GM23338 (cell line): ENCODE measurements at regions not wholly inside any gene's neighbourhood (a gene's known extent, or its start where the extent isn't known, plus 50 kb on each side); places are given as distances from the start of the nearest gene placed in this dataset.

Source experiments
- ATAC-seq: fragments of 200-7000 bp; cut with Tn5 transposase; 3 replicates; pipeline ENCODE4 v1.9.1; 2020
- DNase-seq: peaks from one replicate; pipeline ENCODE4 v3.0.0-alpha.2; 2015; ENCODE audit warnings: low spot score
- H2AFZ ChIP-seq: fragments of 200-600 bp; sonication (generic); 2 replicates; pipeline ENCODE4 v1.8.0; 2016; ENCODE audit warnings: antibody characterized with exemption, mild to moderate bottlenecking, moderate library complexity
- H3F3A ChIP-seq: fragments of 200-600 bp; sonication (generic); replicated peaks from 2 replicates; pipeline ENCODE4 v1.8.0; 2017; ENCODE audit warnings: antibody characterized with exemption, mixed run types, low read depth
- H3K27ac ChIP-seq: fragments of 200-600 bp; sonication (generic); 2 replicates; pipeline ENCODE4 v1.6.1; 2016; ENCODE audit warnings: low read depth
- H3K27me3 ChIP-seq: fragments of 200-600 bp; sonication (generic); 2 replicates; pipeline ENCODE4 v1.8.0; 2016; ENCODE audit warnings: mild to moderate bottlenecking, mixed run types, moderate library complexity; ENCODE audit not compliant: insufficient read depth
- H3K36me3 ChIP-seq: fragments of 200-600 bp; sonication (generic); 2 replicates; pipeline ENCODE4 v1.8.0; 2016; ENCODE audit warnings: mild to moderate bottlenecking; ENCODE audit not compliant: insufficient read depth
- H3K4me1 ChIP-seq: fragments of 200-600 bp; sonication (generic); 2 replicates; pipeline ENCODE4 v1.8.0; 2016; ENCODE audit warnings: mild to moderate bottlenecking, moderate library complexity; ENCODE audit not compliant: insufficient read depth
- H3K4me2 ChIP-seq: fragments of 200-600 bp; sonication (generic); 2 replicates; pipeline ENCODE4 v1.7.1; 2017; ENCODE audit warnings: mixed run types
- H3K4me3 ChIP-seq: fragments of 200-600 bp; sonication (generic); 2 replicates; pipeline ENCODE4 v1.6.1; 2016; ENCODE audit warnings: mixed run types
- H3K79me2 ChIP-seq: fragments of 200-600 bp; sonication (generic); replicated peaks from 2 replicates; pipeline ENCODE4 v1.8.0; 2017; ENCODE audit warnings: mild to moderate bottlenecking; ENCODE audit not compliant: insufficient read depth
- H3K9me2 ChIP-seq: fragments of 200-600 bp; sonication (generic); 2 replicates; pipeline ENCODE4 v1.8.0; 2017; ENCODE audit not compliant: insufficient read depth
- H4K20me1 ChIP-seq: fragments of 200-600 bp; sonication (generic); replicated peaks from 2 replicates; pipeline ENCODE4 v1.8.0; 2017; ENCODE audit warnings: mild to moderate bottlenecking; ENCODE audit not compliant: insufficient read depth
- H3K27ac Mint-ChIP-seq: 2 replicates; pipeline ENCODE4 v1.8.0; 2020; ENCODE audit warnings: inconsistent platforms, mild to moderate bottlenecking, moderate library complexity, mixed read lengths
- H3K27me3 Mint-ChIP-seq: 3 replicates; pipeline ENCODE4 v1.8.0; 2022; ENCODE audit warnings: low read depth, mild to moderate bottlenecking, moderate library complexity, mixed read lengths, inconsistent platforms; ENCODE audit not compliant: insufficient read depth, poor library complexity
- H3K36me3 Mint-ChIP-seq: 3 replicates; pipeline ENCODE4 v1.8.0; 2021; ENCODE audit warnings: low read depth, mild to moderate bottlenecking, inconsistent platforms, moderate library complexity, mixed read lengths
- H3K4me1 Mint-ChIP-seq: 3 replicates; pipeline ENCODE4 v1.8.0; 2020; ENCODE audit warnings: mild to moderate bottlenecking, inconsistent platforms, mixed read lengths
- H3K4me3 Mint-ChIP-seq: 3 replicates; pipeline ENCODE4 v1.8.0; 2021; ENCODE audit warnings: moderate library complexity, mild to moderate bottlenecking, inconsistent platforms, mixed read lengths
- H3K9me3 Mint-ChIP-seq: 3 replicates; pipeline ENCODE4 v1.8.0; 2020; ENCODE audit warnings: moderate library complexity, mild to moderate bottlenecking, inconsistent platforms, mixed read lengths
- CREB1 ChIP-seq: fragments of 250-450 bp; sonication (Bioruptor Pico); IDR thresholded peaks from 2 replicates; pipeline ENCODE4 v1.5.0; 2020; ENCODE audit warnings: low read depth, mild to moderate bottlenecking, moderate library complexity
- ETS1 ChIP-seq: IDR thresholded peaks from 2 replicates; pipeline ENCODE4 v1.6.1; 2016; ENCODE audit warnings: antibody characterized with exemption
- EZH2 ChIP-seq: fragments of 200-600 bp; sonication (generic); IDR thresholded peaks from one replicate; pipeline ENCODE4 v1.8.0; 2017; ENCODE audit warnings: antibody characterized with exemption, mild to moderate bottlenecking, low read depth; ENCODE audit not compliant: unreplicated experiment
- EZH2phosphoT487 ChIP-seq: fragments of 200-600 bp; sonication (generic); IDR thresholded peaks from one replicate; pipeline ENCODE4 v1.8.1; 2018; ENCODE audit warnings: antibody characterized with exemption; ENCODE audit not compliant: unreplicated experiment
- JUNB ChIP-seq: IDR thresholded peaks from one replicate; pipeline ENCODE4 v1.6.1; 2016; ENCODE audit warnings: antibody characterized with exemption; ENCODE audit not compliant: unreplicated experiment
- NANOG ChIP-seq: IDR thresholded peaks from 2 replicates; pipeline ENCODE4 v1.6.1; 2016; ENCODE audit warnings: antibody characterized with exemption, borderline replicate concordance
- POLR2AphosphoS5 ChIP-seq: IDR thresholded peaks from 2 replicates; pipeline ENCODE4 v1.6.1; 2016; ENCODE audit warnings: antibody characterized with exemption, low read depth
- REST ChIP-seq: IDR thresholded peaks from one replicate; pipeline ENCODE4 v1.6.1; 2018; ENCODE audit warnings: antibody characterized with exemption; ENCODE audit not compliant: unreplicated experiment
- STAT1 ChIP-seq: IDR thresholded peaks from one replicate; pipeline ENCODE4 v1.6.1; 2016; ENCODE audit warnings: antibody characterized with exemption; ENCODE audit not compliant: unreplicated experiment
- ZNF114 ChIP-seq: fragments of 250-450 bp; sonication (Bioruptor Pico); IDR thresholded peaks from 2 replicates; pipeline ENCODE4 v1.5.0; 2020; ENCODE audit warnings: mild to moderate bottlenecking, moderate library complexity
- ZNF331 ChIP-seq: fragments of 250-450 bp; sonication (Bioruptor Pico); IDR thresholded peaks from 2 replicates; pipeline ENCODE4 v1.5.0; 2020; ENCODE audit warnings: low read depth, mild to moderate bottlenecking, moderate library complexity
- ZNF462 ChIP-seq: fragments of 250-450 bp; sonication (Bioruptor Pico); IDR thresholded peaks from 2 replicates; pipeline ENCODE4 v1.5.0; 2020; ENCODE audit warnings: mild to moderate bottlenecking, moderate library complexity

DNA sequence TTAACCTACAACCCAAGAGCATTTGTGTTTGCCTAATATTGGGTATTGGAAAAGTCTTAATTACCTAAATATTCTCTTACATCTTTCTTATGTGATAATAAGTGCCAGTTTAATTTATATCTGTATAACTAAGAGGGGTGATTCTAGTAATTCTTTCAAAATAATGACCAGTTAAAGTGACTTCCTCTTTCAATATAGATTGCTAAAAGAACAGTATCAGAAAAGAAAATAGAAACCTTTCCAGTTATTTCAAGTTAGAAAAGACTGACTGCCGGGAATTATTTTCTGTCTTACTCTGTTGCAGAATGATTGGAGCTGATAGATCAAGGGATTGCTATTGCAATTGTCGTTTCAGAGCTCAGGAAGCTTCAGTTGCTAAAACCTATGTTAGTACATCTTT, 525.0 kb upstream of the SEMA3D start (continued):
- TF ChIP-seq REST (no peak), ETS1 (no peak), NANOG (no peak), JUNB (no peak)

DNA sequence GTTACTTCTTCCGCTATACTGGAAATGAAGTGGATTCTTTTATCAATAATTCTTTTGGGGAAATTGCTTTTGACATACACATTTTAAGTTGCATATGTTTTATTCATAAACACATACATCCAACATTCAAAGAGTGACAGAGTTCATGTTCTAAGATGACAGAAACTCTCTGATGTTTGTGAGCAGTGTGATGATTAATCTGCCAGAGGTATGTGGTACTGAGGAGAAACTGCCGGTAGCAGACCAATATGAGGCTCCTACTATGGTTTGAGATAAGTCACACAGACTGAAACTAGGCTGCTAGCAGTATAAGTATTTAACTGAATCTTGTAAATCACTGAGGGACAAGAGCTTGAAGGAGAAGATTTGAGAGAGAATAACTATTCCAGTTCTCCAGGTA, 524.1 kb upstream of the SEMA3D start:
- Mint-ChIP-seq H3K9me3 (no peaks in the 10 kb centered on the region), H3K4me3 (no peak overlapping the region)
- DNase-seq, result no peak

More for the DNA sequence above, 524.1 kb upstream of the SEMA3D start:
- Mint-ChIP-seq H3K27me3 (peaks cover 2% of the 10 kb centered on the region), H3K27ac (no peak overlapping the region), H3K4me1 (no peaks in the 10 kb centered on the region), H3K36me3 (no peaks in the 10 kb centered on the region)
- no peak overlapping the region for H2AFZ ChIP-seq
- no peaks in the 10 kb centered on the region for H3K9me2 ChIP-seq
- H3K4me1 ChIP-seq, result no peaks in the 10 kb centered on the region
- H3K27ac ChIP-seq, result no peak overlapping the region
- H3K79me2 ChIP-seq, result no peaks in the 10 kb centered on the region
- no peaks in the 10 kb centered on the region for H3K27me3 ChIP-seq
- no peaks in the 10 kb centered on the region for H4K20me1 ChIP-seq
- H3K4me3 ChIP-seq, result no peak overlapping the region
- H3K4me2 ChIP-seq, result no peak overlapping the region
- no peak for TF ChIP-seq CREB1 (CRISPR knock-in tag)
- TF ChIP-seq ETS1, result no peak
- TF ChIP-seq EZH2phosphoT487, result no peak
- no peak for TF ChIP-seq ZNF114 (CRISPR knock-in tag)
- no peak for TF ChIP-seq POLR2AphosphoS5
- no peak for TF ChIP-seq ZNF331 (CRISPR knock-in tag)
- TF ChIP-seq EZH2, result no peak
- no peak for TF ChIP-seq ZNF462
- no peak for TF ChIP-seq STAT1
- no peaks in the 10 kb centered on the region for H3K36me3 ChIP-seq
- no peak for ATAC-seq
- no peaks in the 10 kb centered on the region for H3F3A ChIP-seq
